GM18526 (cell line): ENCODE measurements at regions not wholly inside any gene's neighbourhood (a gene's known extent, or its start where the extent isn't known, plus 50 kb on each side); places are given as distances from the start of the nearest gene placed in this dataset.

Experiments
- POLR2A ChIP-seq: IDR thresholded peaks from 3 replicates; pipeline ENCODE4 v1.6.1; 2011; ENCODE audit not compliant: insufficient read length; ENCODE audit errors: extremely low read depth

- TF ChIP-seq POLR2A: no peak
Measured at GRCh38 chr10:78628976-78629375, 439.8 kb upstream of the ZMIZ1 start.

- TF ChIP-seq POLR2A: no peak
Measured at GRCh38 chr10:78629773-78630172, 439.0 kb upstream of the ZMIZ1 start.

GRCh38 chr10:78630944-78631838 lies 437.6 kb upstream of the ZMIZ1 start:
- TF ChIP-seq POLR2A: no peak

- TF ChIP-seq POLR2A: no peak
Measured at GRCh38 chr10:78634389-78634815, 434.4 kb upstream of the ZMIZ1 start.

- no peak for TF ChIP-seq POLR2A
Measured at GRCh38 chr10:78634835-78635234, 433.9 kb upstream of the ZMIZ1 start.

- no peak for TF ChIP-seq POLR2A
Measured at GRCh38 chr10:78639629-78640028, 429.1 kb upstream of the ZMIZ1 start.

GRCh38 chr10:78640796-78641636 lies 427.8 kb upstream of the ZMIZ1 start:
- no peak for TF ChIP-seq POLR2A

GRCh38 chr10:78641693-78642092 lies 427.1 kb upstream of the ZMIZ1 start:
- no peak for TF ChIP-seq POLR2A

- TF ChIP-seq POLR2A: no peak
Measured at GRCh38 chr10:78642269-78642816, 426.4 kb upstream of the ZMIZ1 start.

GRCh38 chr10:78643513-78643912 lies 425.3 kb upstream of the ZMIZ1 start:
- no peak for TF ChIP-seq POLR2A

GRCh38 chr10:78644550-78644949 lies 424.2 kb upstream of the ZMIZ1 start:
- TF ChIP-seq POLR2A: no peak

- no peak for TF ChIP-seq POLR2A
Measured at GRCh38 chr10:78645169-78645686, 423.5 kb upstream of the ZMIZ1 start.

GRCh38 chr10:78645975-78646374 lies 422.8 kb upstream of the ZMIZ1 start:
- no peak for TF ChIP-seq POLR2A

- TF ChIP-seq POLR2A: no peak
Measured at GRCh38 chr10:78648256-78648860, 420.4 kb upstream of the ZMIZ1 start.

- TF ChIP-seq POLR2A: no peak
Measured at GRCh38 chr10:78649429-78649828, 419.3 kb upstream of the ZMIZ1 start.
